ENCODE measurements at regions not wholly inside any gene's neighbourhood (a gene's known extent, or its start where the extent isn't known, plus 50 kb on each side); places are given as distances from the start of the nearest gene placed in this dataset.
"Not testable (repeated sequence)": the region's sequence is repeated elsewhere in the genome, so short reads cannot be mapped to it uniquely, and the experiment has no call there.

GRCh38 chr22:44646141-44646540, 55.9 kb upstream of the PRR5 start:
- no peaks in the 10 kb centered on the region for H3K9me3 ChIP-seq
- H3K4me1 ChIP-seq, result peaks cover 11% of the 10 kb centered on the region
- H3K27ac ChIP-seq, result no peak overlapping the region
- intact Hi-C loops (cut with DNase I), result no loop called here
- H3K27me3 ChIP-seq, result no peaks in the 10 kb centered on the region
- no peak for DNase-seq (ENCODE audit: extremely low spot score in 2 of 2)
- no peak for TF ChIP-seq POLR2AphosphoS5 (IDR thresholded peaks at IDR 0.05; ENCODE audit: insufficient read depth in 1 of 2, low read depth in 1 of 2)
- TF ChIP-seq CTCF (IDR thresholded peaks at IDR 0.05), result no peak
- no peak for TF ChIP-seq POLR2A (IDR thresholded peaks at IDR 0.05)
- H3K36me3 ChIP-seq, result no peaks in the 10 kb centered on the region
- no peak overlapping the region for H3K4me3 ChIP-seq

GRCh38 chr22:44645531-44645930, 56.5 kb upstream of the PRR5 start:
- no peaks in the 10 kb centered on the region for H3K27me3 ChIP-seq
- H3K4me1 ChIP-seq, result peaks cover 14% of the 10 kb centered on the region
- no peak overlapping the region for H3K27ac ChIP-seq
- TF ChIP-seq CTCF (IDR thresholded peaks at IDR 0.05), result no peak
- no peak for TF ChIP-seq POLR2A (IDR thresholded peaks at IDR 0.05)
- TF ChIP-seq POLR2AphosphoS5 (IDR thresholded peaks at IDR 0.05; ENCODE audit: insufficient read depth in 1 of 2, low read depth in 1 of 2), result no peak
- no peak overlapping the region for H3K4me3 ChIP-seq
- intact Hi-C loops (cut with DNase I), result no loop called here
- H3K9me3 ChIP-seq, result no peaks in the 10 kb centered on the region
- H3K36me3 ChIP-seq, result no peaks in the 10 kb centered on the region
- no peak for DNase-seq (ENCODE audit: extremely low spot score in 2 of 2)

- Histone ChIP-seq H3K36me3 (no peaks in the 10 kb centered on the region), H3K27ac (no peak overlapping the region), H3K27me3 (no peaks in the 10 kb centered on the region), H3K4me1 (peaks cover 18% of the 10 kb centered on the region), H3K9me3 (no peaks in the 10 kb centered on the region), H3K4me3 (no peak overlapping the region)
- intact Hi-C loops (cut with DNase I), result no loop called here
- TF ChIP-seq POLR2A (IDR thresholded peaks at IDR 0.05) (no peak), CTCF (IDR thresholded peaks at IDR 0.05) (no peak), POLR2AphosphoS5 (IDR thresholded peaks at IDR 0.05; ENCODE audit: insufficient read depth in 1 of 2, low read depth in 1 of 2) (no peak)
- no peak for DNase-seq (ENCODE audit: extremely low spot score in 2 of 2)
Measured at GRCh38 chr22:44645083-44645482, 56.9 kb upstream of the PRR5 start.

GRCh38 chr22:44643526-44644101, 58.4 kb upstream of the PRR5 start:
- peaks cover 30% of the 10 kb centered on the region for H3K4me1 ChIP-seq
- intact Hi-C loops (cut with DNase I); H3K27ac ChIP-seq; H3K4me3 ChIP-seq; DNase-seq (ENCODE audit: extremely low spot score in 2 of 2); H3K9me3 ChIP-seq; H3K36me3 ChIP-seq; H3K27me3 ChIP-seq: not testable (repeated sequence)

GRCh38 chr22:44642096-44642644, 59.8 kb upstream of the PRR5 start:
- TF ChIP-seq CTCF (IDR thresholded peaks at IDR 0.05), result no peak
- TF ChIP-seq POLR2AphosphoS5 (IDR thresholded peaks at IDR 0.05; ENCODE audit: insufficient read depth in 1 of 2, low read depth in 1 of 2), result no peak
- TF ChIP-seq POLR2A (IDR thresholded peaks at IDR 0.05), result no peak
- intact Hi-C loops (cut with DNase I), result no loop called here
- Histone ChIP-seq H3K27ac (no peak overlapping the region), H3K36me3 (no peaks in the 10 kb centered on the region), H3K9me3 (no peaks in the 10 kb centered on the region), H3K4me1 (peaks cover 23% of the 10 kb centered on the region), H3K27me3 (no peaks in the 10 kb centered on the region), H3K4me3 (no peak overlapping the region)
- no peak for DNase-seq (ENCODE audit: extremely low spot score in 2 of 2)
